Stimulated activated CD8-positive, alpha-beta memory T cell treated with anti-CD3 and anti-CD28 coated beads, Interleukin-12 subunit alpha, Interleukin-12 subunit beta, amount 100 ng/mL, for 1 hour (primary cell): ENCODE measurements at regions not wholly inside any gene's neighbourhood (a gene's known extent, or its start where the extent isn't known, plus 50 kb on each side); places are given as distances from the start of the nearest gene placed in this dataset.

Source experiments
- DNase-seq: peaks from one replicate; pipeline ENCODE4 v3.0.0-alpha.2; 2020; ENCODE audit warnings: low read depth

- no peak for DNase-seq
Measured at GRCh38 chr2:238985041-238985729, 137.3 kb downstream of the TWIST2 start.

DNA sequence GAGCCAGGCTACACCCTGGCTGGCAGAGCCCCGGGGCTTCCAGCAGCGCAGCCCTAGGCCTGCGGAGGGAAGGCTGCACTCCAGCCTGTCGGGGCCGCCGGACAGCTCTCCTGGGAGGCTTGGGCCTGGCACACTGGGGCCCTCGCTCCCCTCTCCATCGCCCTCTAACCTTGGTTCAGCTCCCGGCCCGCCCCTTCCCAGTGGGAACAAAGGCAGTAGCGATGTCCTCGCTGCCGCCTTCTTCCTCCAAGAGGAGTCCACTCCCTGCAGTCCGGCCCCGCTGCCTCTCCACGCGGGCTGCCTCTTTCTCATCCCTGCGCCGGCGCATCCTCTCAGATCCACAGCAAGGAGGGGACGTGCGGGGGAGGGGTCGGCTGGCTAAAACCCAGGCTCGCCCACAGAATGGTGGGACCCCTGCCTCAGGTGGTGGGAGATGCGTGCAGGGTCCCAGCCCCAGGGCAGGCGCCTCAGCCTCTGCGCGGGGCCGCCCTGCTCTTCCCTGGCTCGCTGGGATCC is 138.1 kb downstream of the TWIST2 start:
- DNase-seq: no peak

DNA sequence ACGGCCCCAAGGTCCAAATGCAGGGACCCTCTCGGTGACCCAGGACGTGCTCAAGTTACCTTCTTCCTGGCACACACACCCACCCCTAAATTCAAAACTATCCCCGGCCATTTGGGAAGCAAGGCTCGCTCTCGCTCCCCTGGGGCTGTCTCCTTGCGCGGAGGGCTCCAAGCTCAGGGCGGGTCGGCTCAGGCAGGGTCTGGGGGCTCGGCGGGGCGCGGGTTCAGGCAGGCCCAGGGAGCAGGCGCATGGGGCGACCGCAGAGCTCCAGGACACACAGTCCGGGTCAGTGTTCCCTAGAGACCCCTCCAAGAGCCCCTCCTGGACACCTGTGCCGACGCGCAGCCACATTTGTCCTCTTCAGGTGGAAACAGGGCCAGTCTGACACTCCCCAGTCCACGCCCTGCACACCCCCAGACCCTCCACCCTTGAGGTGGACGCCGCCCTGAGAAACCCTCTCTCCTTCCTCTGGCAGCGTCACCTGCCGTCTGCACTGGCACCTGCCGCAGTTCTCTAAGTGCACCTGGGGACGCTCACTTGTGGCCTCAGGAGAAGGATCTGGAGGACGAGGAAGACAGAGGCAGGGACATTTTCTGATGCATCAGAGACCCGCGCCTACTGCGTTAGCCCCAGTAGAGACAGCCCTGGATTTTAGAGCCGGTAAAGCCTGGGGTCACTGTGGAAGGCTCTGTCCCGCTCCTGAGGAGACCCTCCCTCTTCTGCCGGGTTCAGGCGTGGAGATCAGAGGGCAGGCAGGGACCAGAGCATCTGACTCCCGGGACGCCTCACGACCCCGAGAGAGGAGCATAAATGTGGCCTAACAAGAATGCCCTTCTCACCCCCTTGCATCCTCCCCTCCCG is 138.8 kb downstream of the TWIST2 start:
- DNase-seq: no peak

- DNase-seq: no peak
Measured at GRCh38 chr2:238987352-238987981, 139.6 kb downstream of the TWIST2 start.

- no peak for DNase-seq
Measured at GRCh38 chr2:238988105-238988504, 140.2 kb downstream of the TWIST2 start.

GRCh38 chr2:238988752-238989151 is 140.9 kb downstream of the TWIST2 start:
- DNase-seq: no peak

- no peak for DNase-seq
Measured at GRCh38 chr2:238989484-238989883, 141.6 kb downstream of the TWIST2 start.

DNA sequence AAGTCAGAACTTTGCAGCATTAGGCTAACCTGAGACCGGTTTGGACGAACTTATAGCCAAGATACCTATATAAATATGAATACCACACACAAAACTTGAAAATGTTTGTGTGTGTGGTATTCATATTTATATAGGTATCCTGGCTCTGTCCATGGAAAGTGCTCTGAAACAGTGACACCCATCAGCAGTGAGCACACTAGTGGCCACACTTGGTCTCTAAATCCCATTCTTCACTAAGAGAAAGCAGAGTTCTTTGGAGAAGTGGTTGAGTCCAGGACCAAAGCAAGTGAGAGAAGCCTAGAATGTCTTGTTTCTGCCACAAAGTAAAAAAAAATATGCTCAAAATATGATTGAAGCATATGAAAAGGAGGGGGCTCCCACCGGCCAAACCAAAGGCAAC is 146.5 kb downstream of the TWIST2 start:
- no peak for DNase-seq

DNA sequence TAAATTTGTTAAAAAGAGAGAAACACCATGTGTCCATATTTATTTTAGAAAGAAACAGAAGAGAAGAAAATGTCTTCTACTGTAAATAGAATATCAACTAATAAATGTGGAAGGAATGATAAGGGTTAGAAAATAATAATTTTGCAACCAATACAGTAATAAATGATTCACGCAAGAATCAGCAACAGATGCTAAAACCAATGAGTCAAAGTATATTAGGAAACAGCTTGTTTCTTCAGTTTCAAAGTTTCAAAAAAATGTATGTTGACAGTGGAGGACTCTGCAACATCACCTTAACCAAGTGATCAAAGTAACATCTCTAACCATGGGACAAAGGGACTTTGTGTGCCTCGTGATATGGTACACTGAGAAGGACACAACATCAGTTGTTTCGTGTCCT is 147.0 kb downstream of the TWIST2 start:
- no peak for DNase-seq

GRCh38 chr2:238995634-238996033 is 147.7 kb downstream of the TWIST2 start:
- DNase-seq: no peak

- DNase-seq: no peak
Measured at GRCh38 chr2:238996331-238997136, 148.6 kb downstream of the TWIST2 start.

DNA sequence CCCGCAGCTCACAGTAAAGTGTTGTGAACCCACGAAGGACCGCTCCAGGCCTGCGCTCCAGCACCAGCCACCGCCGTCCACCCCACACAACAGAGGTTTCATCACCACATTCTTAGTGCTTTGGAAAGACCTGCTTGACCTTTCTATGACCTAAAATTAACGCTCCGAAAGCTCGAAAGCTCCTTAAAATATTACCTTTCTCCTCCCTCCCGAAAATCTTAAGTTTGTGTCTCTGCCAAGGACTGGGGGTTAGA is 149.2 kb downstream of the TWIST2 start:
- no peak for DNase-seq

GRCh38 chr2:238997684-238998083 is 149.8 kb downstream of the TWIST2 start:
- no peak for DNase-seq
